ENCODE measurements at regions not wholly inside any gene's neighbourhood (a gene's known extent, or its start where the extent isn't known, plus 50 kb on each side); places are given as distances from the start of the nearest gene placed in this dataset.
A peak's percentile ranks its signal among the peaks of the same experiment; 100 is the strongest.

- no peak for DNase-seq
These were observed 274.9 kb upstream of the ZPLD1 start for GRCh38 chr3:102159810-102160451.

GRCh38 chr3:102161384-102162006 lies 273.3 kb upstream of the ZPLD1 start:
- DNase-seq, result no peak

- DNase-seq, result no peak
These were observed 272.6 kb upstream of the ZPLD1 start for GRCh38 chr3:102162251-102162650.

GRCh38 chr3:102163039-102163817 lies 271.6 kb upstream of the ZPLD1 start:
- DNase-seq, result peak in 1 of 2 experiments; percentile 59

GRCh38 chr3:102163818-102164154 lies 271.0 kb upstream of the ZPLD1 start:
- no peak for DNase-seq

GRCh38 chr3:102165367-102165766 lies 269.4 kb upstream of the ZPLD1 start:
- DNase-seq, result peak in 1 of 2 experiments; percentile 42

- no peak for DNase-seq
These were observed 264.8 kb upstream of the ZPLD1 start for GRCh38 chr3:102169915-102170479.

GRCh38 chr3:102170545-102170944 lies 264.3 kb upstream of the ZPLD1 start:
- no peak for DNase-seq

GRCh38 chr3:102174312-102174712 lies 260.5 kb upstream of the ZPLD1 start:
- no peak for DNase-seq

- DNase-seq, result no peak
These were observed 259.9 kb upstream of the ZPLD1 start for GRCh38 chr3:102174832-102175374.

- DNase-seq, result no peak
These were observed 258.3 kb upstream of the ZPLD1 start for GRCh38 chr3:102176333-102177050.

- no peak for DNase-seq
These were observed 257.6 kb upstream of the ZPLD1 start for GRCh38 chr3:102177075-102177755.

- DNase-seq, result no peak
These were observed 256.0 kb upstream of the ZPLD1 start for GRCh38 chr3:102178817-102179216.

- DNase-seq, result no peak
These were observed 255.3 kb upstream of the ZPLD1 start for GRCh38 chr3:102179326-102180177.

GRCh38 chr3:102180280-102180931 lies 254.4 kb upstream of the ZPLD1 start:
- no peak for DNase-seq

- no peak for DNase-seq
These were observed 253.5 kb upstream of the ZPLD1 start for GRCh38 chr3:102181175-102181920.

- no peak for DNase-seq
These were observed 252.7 kb upstream of the ZPLD1 start for GRCh38 chr3:102182162-102182561.

- no peak for DNase-seq
These were observed 251.6 kb upstream of the ZPLD1 start for GRCh38 chr3:102183186-102183585.

- DNase-seq, result no peak
These were observed 251.2 kb upstream of the ZPLD1 start for GRCh38 chr3:102183623-102184022.

GRCh38 chr3:102189541-102189940 lies 245.3 kb upstream of the ZPLD1 start:
- DNase-seq, result no peak

All from SW 1271 (cell line).